Stomach smooth muscle (tissue), 2 donors: ENCODE measurements at regions not wholly inside any gene's neighbourhood (a gene's known extent, or its start where the extent isn't known, plus 50 kb on each side); places are given as distances from the start of the nearest gene placed in this dataset.

Source experiments
- H3K27ac ChIP-seq: one replicate; pipeline ENCODE4 v1.7.0; 2013; ENCODE audit warnings: mild to moderate bottlenecking, low read length, inconsistent platforms
- H3K27me3 ChIP-seq, 2 donors: one replicate each; pipeline ENCODE4 v1.7.0; 2013; ENCODE audit warnings: low read length in 2 of 2; ENCODE audit not compliant: insufficient read depth in 2 of 2, control insufficient read depth in 1 of 2
- H3K36me3 ChIP-seq, 2 donors: one replicate each; pipeline ENCODE4 v1.7.0; 2013; ENCODE audit warnings: low read length in 2 of 2; ENCODE audit not compliant: control insufficient read depth in 2 of 2, insufficient read depth in 2 of 2
- H3K4me1 ChIP-seq: one replicate; pipeline ENCODE4 v1.7.0; 2013; ENCODE audit warnings: low read length; ENCODE audit not compliant: control insufficient read depth, insufficient read depth
- H3K4me3 ChIP-seq, 2 donors: one replicate each; pipeline ENCODE4 v1.7.0; 2013; ENCODE audit warnings: low read length in 2 of 2
- H3K9ac ChIP-seq, 2 donors: one replicate each; pipeline ENCODE4 v1.7.0; 2013; ENCODE audit warnings: low read length in 2 of 2, mild to moderate bottlenecking in 1 of 2
- H3K9me3 ChIP-seq, 2 donors: one replicate each; pipeline ENCODE4 v1.7.0; 2013; ENCODE audit warnings: low read length in 2 of 2; ENCODE audit not compliant: control insufficient read depth in 2 of 2
- donor health status: healthy.
- donor health status: Pancreatic carcinoma.

- H3K9ac ChIP-seq = no peak overlapping the region
- H3K27ac ChIP-seq = no peak overlapping the region
- no peaks in the 10 kb centered on the region for H3K36me3 ChIP-seq
- no peaks in the 10 kb centered on the region for H3K27me3 ChIP-seq
- H3K4me3 ChIP-seq = no peak overlapping the region
- no peaks in the 10 kb centered on the region for H3K4me1 ChIP-seq
- no peaks in the 10 kb centered on the region for H3K9me3 ChIP-seq
These were observed 73.1 kb upstream of the KCNA4 start for GRCh38 chr11:30089921-30090320.

DNA sequence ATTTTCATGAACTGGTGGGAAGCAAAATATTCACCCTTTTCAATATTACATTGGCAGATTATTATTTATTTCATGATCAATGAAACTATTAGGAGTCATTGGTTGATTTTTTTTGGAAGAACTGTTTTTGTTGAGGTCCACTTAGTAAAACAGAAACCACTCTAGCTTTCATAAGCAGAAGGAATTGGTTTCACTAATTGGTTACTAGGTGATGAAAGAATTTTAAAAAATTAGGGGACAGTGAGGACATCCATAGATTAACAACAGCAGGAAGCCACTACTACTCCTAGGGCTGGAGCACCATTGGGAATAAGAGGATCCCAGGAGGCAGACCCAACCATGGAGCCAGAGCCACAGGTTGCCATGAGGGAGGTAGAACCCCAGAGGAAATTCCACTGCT is 74.4 kb upstream of the KCNA4 start:
- Histone ChIP-seq H3K36me3 (no peaks in the 10 kb centered on the region), H3K27me3 (no peaks in the 10 kb centered on the region), H3K4me1 (no peaks in the 10 kb centered on the region), H3K27ac (no peak overlapping the region), H3K4me3 (no peak overlapping the region), H3K9me3 (no peaks in the 10 kb centered on the region), H3K9ac (no peak overlapping the region)

DNA sequence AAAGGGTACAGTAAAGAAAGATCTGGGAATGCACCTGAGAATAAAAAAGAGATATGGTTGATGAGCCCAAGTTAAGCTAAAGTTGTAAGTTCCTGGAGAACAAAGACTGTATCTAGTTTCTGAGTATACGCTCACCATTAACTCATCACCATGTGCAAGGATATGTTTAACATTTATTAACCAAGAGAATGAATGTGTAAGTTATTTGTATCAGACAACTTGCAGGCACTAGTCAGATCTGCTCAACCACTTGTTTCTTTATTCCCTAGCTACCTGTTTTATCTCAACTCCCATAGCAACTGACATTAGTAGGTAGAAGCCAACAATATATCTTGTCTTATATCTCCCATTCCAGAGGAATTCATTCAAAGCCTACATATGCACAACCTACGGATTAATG is 74.9 kb upstream of the KCNA4 start:
- Histone ChIP-seq H3K9ac (no peak overlapping the region), H3K36me3 (no peaks in the 10 kb centered on the region), H3K27ac (no peak overlapping the region), H3K4me3 (no peak overlapping the region), H3K27me3 (no peaks in the 10 kb centered on the region), H3K4me1 (no peaks in the 10 kb centered on the region), H3K9me3 (no peaks in the 10 kb centered on the region)

- Histone ChIP-seq H3K4me3 (no peak overlapping the region), H3K27ac (no peak overlapping the region), H3K9ac (no peak overlapping the region), H3K27me3 (no peaks in the 10 kb centered on the region), H3K9me3 (no peaks in the 10 kb centered on the region), H3K36me3 (no peaks in the 10 kb centered on the region), H3K4me1 (no peaks in the 10 kb centered on the region)
These were observed 75.7 kb upstream of the KCNA4 start for GRCh38 chr11:30092518-30092917.

DNA sequence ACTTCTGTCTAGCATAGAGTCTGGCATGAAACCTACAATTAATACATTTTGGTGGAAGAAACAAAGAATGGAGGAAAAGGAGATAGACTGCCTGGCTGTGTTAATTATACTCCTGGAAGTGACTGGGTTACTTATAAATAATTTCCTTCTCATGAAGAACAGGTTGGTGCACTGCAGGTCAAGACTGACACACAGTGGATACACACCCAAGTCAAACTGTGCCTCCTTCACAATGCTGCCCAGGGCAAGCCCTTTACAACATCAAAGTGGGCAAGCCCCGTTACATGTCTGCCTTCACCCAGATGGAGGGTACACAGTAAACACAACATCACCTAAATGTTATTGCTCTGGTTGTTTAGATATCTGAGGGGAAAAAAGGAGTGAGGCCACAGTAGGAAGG is 83.7 kb upstream of the KCNA4 start:
- Histone ChIP-seq H3K36me3 (no peaks in the 10 kb centered on the region), H3K9me3 (no peaks in the 10 kb centered on the region), H3K27me3 (no peaks in the 10 kb centered on the region), H3K27ac (no peak overlapping the region), H3K9ac (no peak overlapping the region), H3K4me1 (no peaks in the 10 kb centered on the region), H3K4me3 (no peak overlapping the region)

DNA sequence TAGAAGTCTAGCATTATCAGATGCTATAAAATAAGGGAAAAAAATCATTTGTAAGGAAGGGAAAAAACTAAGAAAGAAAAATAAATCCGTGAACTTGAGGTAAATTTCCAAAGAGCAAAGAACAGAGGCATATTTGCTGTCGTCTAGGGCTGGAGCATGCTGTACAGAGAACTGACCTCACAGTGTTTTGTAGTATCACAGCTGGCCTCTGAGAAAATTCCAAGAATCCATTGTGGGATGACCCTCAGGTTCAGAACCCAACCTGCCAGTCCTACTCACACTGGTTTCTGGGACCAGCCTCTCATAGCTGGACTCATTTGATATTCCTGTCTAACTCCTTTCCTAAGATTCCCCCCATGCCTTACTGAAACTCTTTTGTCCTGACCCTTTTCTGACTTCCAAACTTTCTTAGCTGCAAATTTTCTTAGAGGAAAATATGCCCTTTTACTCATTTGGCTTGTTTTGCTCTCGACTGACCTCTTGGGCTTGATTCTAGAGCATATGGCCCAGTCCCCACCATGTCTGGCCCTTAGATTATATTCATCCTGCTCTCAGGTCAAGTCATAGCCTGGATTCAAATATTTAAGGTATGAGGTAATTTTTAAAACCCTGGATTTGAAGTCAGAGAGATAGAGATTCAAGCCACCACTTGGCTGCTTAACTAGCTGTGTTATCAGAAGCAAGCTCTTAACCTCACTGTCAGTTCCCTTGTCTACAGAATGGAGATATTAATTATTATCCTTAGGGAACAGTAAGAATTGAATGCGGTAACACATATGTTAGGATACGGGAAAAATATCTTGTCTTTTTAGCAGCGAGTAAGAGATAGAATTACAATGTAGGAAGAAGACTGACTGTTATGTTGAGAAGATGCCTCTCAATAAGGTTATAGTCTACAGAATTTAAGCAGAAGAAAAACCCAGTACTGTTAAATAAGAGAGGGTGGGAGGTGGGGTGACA is 89.7 kb upstream of the KCNA4 start:
- Histone ChIP-seq H3K9ac (no peak overlapping the region), H3K4me3 (no peak overlapping the region), H3K27me3 (no peaks in the 10 kb centered on the region), H3K9me3 (no peaks in the 10 kb centered on the region), H3K4me1 (no peaks in the 10 kb centered on the region), H3K36me3 (no peaks in the 10 kb centered on the region), H3K27ac (no peak overlapping the region)

DNA sequence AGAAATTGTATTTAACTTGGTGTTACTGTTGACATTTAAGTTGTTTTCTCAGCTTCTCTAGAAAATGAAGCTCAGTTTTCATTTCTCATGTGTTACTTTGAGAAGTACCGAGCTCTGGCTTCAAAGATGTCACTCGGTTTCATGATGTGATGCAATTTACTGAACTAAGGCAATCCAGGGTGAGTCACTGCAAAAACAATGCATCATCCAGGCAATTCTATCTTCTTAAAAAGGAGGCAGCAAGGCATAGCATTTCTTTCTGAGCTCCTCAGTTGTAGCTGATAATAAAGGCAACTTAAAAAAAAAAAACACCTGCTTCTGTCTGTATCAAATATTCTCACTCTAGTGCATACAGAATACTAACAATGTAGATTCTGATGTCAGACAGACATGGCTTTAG is 91.1 kb upstream of the KCNA4 start:
- H3K9me3 ChIP-seq = no peaks in the 10 kb centered on the region
- H3K4me1 ChIP-seq = no peaks in the 10 kb centered on the region
- H3K27me3 ChIP-seq = no peaks in the 10 kb centered on the region
- H3K9ac ChIP-seq = no peak overlapping the region
- no peak overlapping the region for H3K27ac ChIP-seq
- H3K36me3 ChIP-seq = no peaks in the 10 kb centered on the region
- H3K4me3 ChIP-seq = no peak overlapping the region

GRCh38 chr11:30109774-30110173 is 92.9 kb upstream of the KCNA4 start:
- no peaks in the 10 kb centered on the region for H3K27me3 ChIP-seq
- H3K4me1 ChIP-seq = no peaks in the 10 kb centered on the region
- H3K27ac ChIP-seq = no peak overlapping the region
- no peak overlapping the region for H3K9ac ChIP-seq
- no peaks in the 10 kb centered on the region for H3K36me3 ChIP-seq
- H3K9me3 ChIP-seq = no peaks in the 10 kb centered on the region
- no peak overlapping the region for H3K4me3 ChIP-seq

DNA sequence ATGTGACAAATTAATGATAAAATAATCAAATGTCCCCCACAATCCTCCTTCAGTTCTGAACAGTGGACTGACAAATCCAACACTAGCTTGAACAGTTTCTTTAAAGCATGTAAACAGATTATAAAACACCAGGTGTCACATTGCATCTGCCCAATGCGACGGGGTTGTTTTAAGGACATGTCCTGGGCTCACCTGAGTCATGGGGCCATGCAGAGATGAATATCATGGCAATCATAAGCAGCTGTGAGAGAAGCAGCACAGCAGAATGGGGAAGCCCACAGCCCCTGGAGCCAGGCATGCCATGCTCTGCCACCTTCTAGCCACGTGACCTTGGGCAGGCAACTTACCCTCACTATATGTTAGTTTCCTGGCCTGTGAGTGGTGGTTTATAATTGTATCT is 93.9 kb upstream of the KCNA4 start:
- Histone ChIP-seq H3K9me3 (no peaks in the 10 kb centered on the region), H3K27me3 (no peaks in the 10 kb centered on the region), H3K36me3 (no peaks in the 10 kb centered on the region), H3K4me1 (no peaks in the 10 kb centered on the region), H3K27ac (no peak overlapping the region), H3K9ac (no peak overlapping the region), H3K4me3 (no peak overlapping the region)

DNA sequence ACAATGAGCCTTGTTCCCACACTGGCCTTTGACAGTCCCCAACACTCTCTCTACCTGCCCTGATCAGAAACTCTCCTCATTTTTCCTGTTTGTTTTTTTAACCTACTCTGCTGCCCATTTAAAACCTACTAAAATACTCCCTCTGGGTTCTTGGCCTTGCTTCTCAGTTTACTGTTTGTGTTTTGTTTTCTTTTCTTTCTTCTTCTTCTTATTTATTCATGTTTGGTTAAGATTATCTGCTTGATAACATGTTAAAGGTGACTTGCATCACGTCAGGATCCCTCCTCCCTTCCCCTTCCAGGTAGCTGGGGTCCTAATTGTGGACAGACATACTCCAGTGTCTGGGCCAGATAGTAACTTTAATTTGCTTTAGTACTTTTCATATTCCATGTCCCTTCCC is 95.0 kb upstream of the KCNA4 start:
- Histone ChIP-seq H3K4me1 (no peaks in the 10 kb centered on the region), H3K36me3 (no peaks in the 10 kb centered on the region), H3K9me3 (no peaks in the 10 kb centered on the region), H3K27ac (no peak overlapping the region), H3K9ac (no peak overlapping the region), H3K27me3 (no peaks in the 10 kb centered on the region), H3K4me3 (no peak overlapping the region)

DNA sequence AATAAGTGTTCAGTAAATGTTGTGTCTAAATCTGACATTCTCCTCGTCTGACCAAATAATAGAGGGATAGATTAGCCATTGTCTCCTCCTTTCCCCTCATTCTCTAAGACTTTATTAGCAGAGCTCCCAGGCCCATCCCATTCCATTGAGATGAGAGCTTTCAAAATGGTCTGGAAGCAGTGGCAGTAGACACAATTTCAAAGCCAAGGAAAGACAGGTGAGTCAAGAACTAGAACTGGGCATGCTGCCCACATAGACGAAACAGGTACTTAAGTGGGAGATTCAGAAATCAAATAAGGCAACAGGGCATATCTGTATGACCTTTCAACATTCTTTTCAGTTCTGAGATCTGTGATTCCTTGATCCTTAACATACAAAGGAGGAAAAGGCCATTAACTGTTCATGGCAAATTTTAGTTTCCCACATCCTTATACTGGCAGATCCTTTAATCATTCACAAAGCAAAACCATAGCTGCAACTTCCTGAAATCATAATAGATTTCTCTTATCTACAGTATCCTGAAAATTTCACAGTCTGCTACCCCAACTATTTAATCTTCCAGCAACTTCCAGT is 96.6 kb upstream of the KCNA4 start:
- Histone ChIP-seq H3K4me1 (no peaks in the 10 kb centered on the region), H3K9me3 (no peaks in the 10 kb centered on the region), H3K4me3 (no peak overlapping the region), H3K9ac (no peak overlapping the region), H3K27ac (no peak overlapping the region), H3K27me3 (no peaks in the 10 kb centered on the region), H3K36me3 (no peaks in the 10 kb centered on the region)
